Thoracic aorta (tissue), 2 donors: ENCODE measurements at regions not wholly inside any gene's neighbourhood (a gene's known extent, or its start where the extent isn't known, plus 50 kb on each side); places are given as distances from the start of the nearest gene placed in this dataset.

Experiments
- ATAC-seq: fragments of 150-250 bp; one replicate; pipeline ENCODE4 v1.8.0; 2017; ENCODE audit warnings: low read depth; ENCODE audit not compliant: insufficient number of reproducible peaks, low FRiP score
- DNase-seq: peaks from one replicate; pipeline ENCODE4 v3.0.0-alpha.2; 2020; ENCODE audit warnings: low spot score
- H3K27ac ChIP-seq, 2 donors: fragments of 200-600 bp; sonication (generic); 1 replicate in 1 of 2; 2 replicates in 1 of 2; pipeline ENCODE4 v1.5.1; 2016; ENCODE audit warnings: mild to moderate bottlenecking in 2 of 2, moderate library complexity in 2 of 2
- H3K27me3 ChIP-seq: fragments of 200-600 bp; sonication (generic); replicated peaks from 2 replicates; pipeline ENCODE4 v1.6.0; 2016; ENCODE audit warnings: mild to moderate bottlenecking; ENCODE audit not compliant: insufficient read depth
- H3K36me3 ChIP-seq: fragments of 200-600 bp; sonication (generic); one replicate; pipeline ENCODE4 v1.5.1; 2016
- H3K4me1 ChIP-seq, 2 donors: fragments of 200-600 bp; sonication (generic); 1 replicate in 1 of 2; 2 replicates in 1 of 2; pipeline versions ENCODE4 v1.5.1 to v1.6.0; 2016; ENCODE audit warnings: low read depth in 2 of 2, mild to moderate bottlenecking in 1 of 2; ENCODE audit not compliant: control insufficient read depth in 1 of 2
- H3K4me3 ChIP-seq: fragments of 200-600 bp; sonication (generic); 2 replicates; pipeline ENCODE4 v1.5.1; 2016; ENCODE audit warnings: mild to moderate bottlenecking
- H3K9me3 ChIP-seq: fragments of 200-600 bp; sonication (generic); 2 replicates; pipeline ENCODE4 v1.5.1; 2016
- CTCF ChIP-seq: fragments of 200-600 bp; sonication (generic); IDR thresholded peaks from one replicate; pipeline ENCODE4 v1.5.1; 2019; ENCODE audit warnings: antibody characterized with exemption

GRCh38 chr18:28707006-28707405 is 530.1 kb upstream of the CDH2 start:
- ATAC-seq = no peak

GRCh38 chr18:28706397-28706796 is 529.5 kb upstream of the CDH2 start:
- Histone ChIP-seq H3K27ac (no peak overlapping the region), H3K36me3 (no peaks in the 10 kb centered on the region), H3K4me1 (no peaks in the 10 kb centered on the region), H3K4me3 (no peak overlapping the region), H3K27me3 (no peaks in the 10 kb centered on the region), H3K9me3 (no peaks in the 10 kb centered on the region)
- DNase-seq = no peak
- TF ChIP-seq CTCF = no peak
- ATAC-seq = no peak

More at GRCh38 chr18:28707006-28707405, 530.1 kb upstream of the CDH2 start:
- TF ChIP-seq CTCF = no peak
- Histone ChIP-seq H3K27me3 (no peaks in the 10 kb centered on the region), H3K9me3 (no peaks in the 10 kb centered on the region), H3K4me3 (no peak overlapping the region), H3K4me1 (no peaks in the 10 kb centered on the region), H3K27ac (no peak overlapping the region), H3K36me3 (no peaks in the 10 kb centered on the region)
- DNase-seq = no peak

- Histone ChIP-seq H3K4me3 (no peak overlapping the region), H3K9me3 (no peaks in the 10 kb centered on the region), H3K27me3 (no peaks in the 10 kb centered on the region), H3K27ac (no peak overlapping the region), H3K36me3 (no peaks in the 10 kb centered on the region), H3K4me1 (no peaks in the 10 kb centered on the region)
- DNase-seq = no peak
- no peak for TF ChIP-seq CTCF
- ATAC-seq = no peak
These were observed 528.6 kb upstream of the CDH2 start for GRCh38 chr18:28705482-28705881.

GRCh38 chr18:28692337-28692736 is 515.4 kb upstream of the CDH2 start:
- no peaks in the 10 kb centered on the region for H3K36me3 ChIP-seq

GRCh38 chr18:28691496-28691840 is 514.5 kb upstream of the CDH2 start:
- Histone ChIP-seq H3K36me3 (no peaks in the 10 kb centered on the region), H3K27ac (no peak overlapping the region), H3K27me3 (no peaks in the 10 kb centered on the region), H3K4me1 (no peaks in the 10 kb centered on the region), H3K9me3 (no peaks in the 10 kb centered on the region), H3K4me3 (no peak overlapping the region)
- TF ChIP-seq CTCF = no peak
- DNase-seq = no peak
- no peak for ATAC-seq

More at GRCh38 chr18:28692337-28692736, 515.4 kb upstream of the CDH2 start:
- H3K9me3 ChIP-seq = no peaks in the 10 kb centered on the region
- no peak for DNase-seq
- no peak for ATAC-seq
- no peaks in the 10 kb centered on the region for H3K27me3 ChIP-seq
- no peak overlapping the region for H3K4me3 ChIP-seq
- no peak overlapping the region for H3K27ac ChIP-seq
- H3K4me1 ChIP-seq = no peaks in the 10 kb centered on the region
- TF ChIP-seq CTCF = no peak
